ENCODE measurements at regions not wholly inside any gene's neighbourhood (a gene's known extent, or its start where the extent isn't known, plus 50 kb on each side); places are given as distances from the start of the nearest gene placed in this dataset.

- no peak for DNase-seq (ENCODE audit: low read depth)
- H3K4me3 ChIP-seq (ENCODE audit: low read length), result no peak overlapping the region
- TF ChIP-seq, protein P1, sequence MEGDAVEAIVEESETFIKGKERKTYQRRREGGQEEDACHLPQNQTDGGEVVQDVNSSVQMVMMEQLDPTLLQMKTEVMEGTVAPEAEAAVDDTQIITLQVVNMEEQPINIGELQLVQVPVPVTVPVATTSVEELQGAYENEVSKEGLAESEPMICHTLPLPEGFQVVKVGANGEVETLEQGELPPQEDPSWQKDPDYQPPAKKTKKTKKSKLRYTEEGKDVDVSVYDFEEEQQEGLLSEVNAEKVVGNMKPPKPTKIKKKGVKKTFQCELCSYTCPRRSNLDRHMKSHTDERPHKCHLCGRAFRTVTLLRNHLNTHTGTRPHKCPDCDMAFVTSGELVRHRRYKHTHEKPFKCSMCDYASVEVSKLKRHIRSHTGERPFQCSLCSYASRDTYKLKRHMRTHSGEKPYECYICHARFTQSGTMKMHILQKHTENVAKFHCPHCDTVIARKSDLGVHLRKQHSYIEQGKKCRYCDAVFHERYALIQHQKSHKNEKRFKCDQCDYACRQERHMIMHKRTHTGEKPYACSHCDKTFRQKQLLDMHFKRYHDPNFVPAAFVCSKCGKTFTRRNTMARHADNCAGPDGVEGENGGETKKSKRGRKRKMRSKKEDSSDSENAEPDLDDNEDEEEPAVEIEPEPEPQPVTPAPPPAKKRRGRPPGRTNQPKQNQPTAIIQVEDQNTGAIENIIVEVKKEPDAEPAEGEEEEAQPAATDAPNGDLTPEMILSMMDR (conservative IDR thresholded peaks at IDR 0.05; ENCODE audit: low read length), result no peak
Measured at GRCh38 chr9:11500780-11501179, 888.0 kb upstream of the PTPRD start.

DNA sequence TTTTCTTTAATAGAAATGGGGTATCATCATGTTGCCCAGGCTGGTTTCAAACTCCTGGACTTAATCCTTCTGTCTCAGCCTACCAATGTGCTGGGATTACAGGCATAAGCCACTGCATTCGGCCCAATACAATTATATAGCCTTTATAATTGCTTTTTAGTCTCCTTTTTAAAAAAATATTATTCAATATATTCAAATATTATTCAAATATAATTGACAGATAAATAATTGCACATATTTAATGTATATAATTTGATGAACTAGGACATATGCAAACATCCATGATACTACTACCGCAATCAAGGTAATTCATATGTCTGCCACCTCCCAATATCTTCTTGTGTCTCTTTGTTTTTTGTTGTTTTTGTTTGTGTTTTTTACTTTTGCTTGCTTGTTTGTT is 894.2 kb upstream of the PTPRD start:
- H3K4me3 ChIP-seq (ENCODE audit: low read length), result no peak overlapping the region
- DNase-seq (ENCODE audit: low read depth), result no peak
- TF ChIP-seq, protein P1 (conservative IDR thresholded peaks at IDR 0.05; ENCODE audit: low read length), result no peak

GRCh38 chr9:11537566-11537965 is 924.8 kb upstream of the PTPRD start:
- DNase-seq (ENCODE audit: low read depth), result no peak
- TF ChIP-seq, protein P1 (conservative IDR thresholded peaks at IDR 0.05; ENCODE audit: low read length), result no peak
- H3K4me3 ChIP-seq (ENCODE audit: low read length), result no peak overlapping the region

GRCh38 chr9:11542781-11543180 is 930.0 kb upstream of the PTPRD start:
- TF ChIP-seq, protein P1 (conservative IDR thresholded peaks at IDR 0.05; ENCODE audit: low read length), result no peak
- no peak for DNase-seq (ENCODE audit: low read depth)
- H3K4me3 ChIP-seq (ENCODE audit: low read length), result no peak overlapping the region

DNA sequence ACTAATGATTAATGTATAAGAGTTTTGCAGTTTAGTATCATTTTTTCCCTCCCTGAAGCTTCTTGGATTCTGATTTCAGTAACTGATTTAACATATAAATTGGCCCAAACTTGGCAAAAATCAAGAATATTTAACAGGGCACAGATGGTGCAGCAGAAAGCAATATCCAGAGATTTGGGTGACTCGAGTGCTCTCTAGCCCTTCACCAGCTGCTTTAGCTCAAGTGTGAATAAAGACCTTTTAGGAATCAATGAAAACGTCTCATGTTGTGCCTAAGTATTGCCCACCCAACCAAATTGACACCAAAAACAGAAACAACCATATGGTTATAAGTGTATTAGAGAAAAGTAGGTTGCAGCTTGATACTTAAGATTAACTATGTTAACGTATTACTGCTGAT is 933.4 kb upstream of the PTPRD start:
- TF ChIP-seq, protein P1 (conservative IDR thresholded peaks at IDR 0.05; ENCODE audit: low read length), result no peak
- DNase-seq (ENCODE audit: low read depth), result no peak
- no peak overlapping the region for H3K4me3 ChIP-seq (ENCODE audit: low read length)

DNA sequence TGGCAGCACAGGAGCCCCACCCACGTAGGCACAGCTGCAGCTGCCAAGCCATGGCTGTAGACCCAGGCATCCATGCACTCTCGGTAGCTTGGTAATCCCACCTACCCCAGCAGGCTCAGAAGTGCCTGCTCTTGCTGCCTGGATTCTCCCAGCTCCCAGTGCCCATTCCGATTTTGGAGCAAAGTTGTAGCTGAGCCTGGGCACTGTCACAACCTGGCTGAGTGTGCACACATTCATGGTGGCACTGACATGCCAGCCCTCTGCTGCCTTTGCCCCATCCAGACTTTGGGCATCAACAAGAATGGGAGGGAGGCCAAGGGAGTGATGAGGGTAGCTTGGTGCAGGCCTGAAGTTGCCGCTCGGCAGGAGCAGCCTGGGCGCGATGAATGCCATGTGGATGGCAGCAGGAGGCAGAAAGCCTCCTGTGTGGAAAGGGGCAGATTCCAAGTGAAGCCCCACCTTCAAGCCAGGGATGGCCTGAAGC is 936.6 kb upstream of the PTPRD start:
- no peak for DNase-seq (ENCODE audit: low read depth)
- TF ChIP-seq, protein P1 (conservative IDR thresholded peaks at IDR 0.05; ENCODE audit: low read length), result no peak
- no peak overlapping the region for H3K4me3 ChIP-seq (ENCODE audit: low read length)

DNA sequence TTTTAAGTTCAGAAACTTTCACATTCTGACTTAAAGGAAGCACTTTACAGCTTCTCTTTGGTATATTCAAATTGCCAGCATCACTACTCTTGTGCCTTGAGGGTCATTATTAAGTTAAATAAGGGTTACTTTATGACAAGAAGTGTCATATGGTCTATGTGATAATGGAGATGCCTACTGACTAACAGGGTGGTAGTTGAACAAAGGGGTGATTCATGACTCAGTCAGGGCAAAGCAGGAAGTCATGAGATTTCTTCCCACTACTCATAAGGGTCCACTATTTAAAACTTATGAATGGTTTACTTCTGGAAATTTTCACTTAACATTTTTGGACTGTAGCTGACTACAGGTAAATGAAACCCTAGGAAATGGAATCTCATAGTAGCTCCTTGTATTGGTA is 938.3 kb upstream of the PTPRD start:
- TF ChIP-seq, protein P1 (conservative IDR thresholded peaks at IDR 0.05; ENCODE audit: low read length), result no peak
- no peak overlapping the region for H3K4me3 ChIP-seq (ENCODE audit: low read length)

More for the DNA sequence above, 938.3 kb upstream of the PTPRD start:
- DNase-seq (ENCODE audit: low read depth), result no peak
